ENCODE measurements at regions not wholly inside any gene's neighbourhood (a gene's known extent, or its start where the extent isn't known, plus 50 kb on each side); places are given as distances from the start of the nearest gene placed in this dataset.
"Not testable (repeated sequence)": the region's sequence is repeated elsewhere in the genome, so short reads cannot be mapped to it uniquely, and the experiment has no call there.

- DNase-seq (ENCODE audit: low read depth in 2 of 2) = no peak
Observed at GRCh38 chr14:101246894-101247841, 314.1 kb upstream of the DIO3 start.

- DNase-seq (ENCODE audit: low read depth in 2 of 2) = no peak
Observed at GRCh38 chr14:101247842-101248725, 313.2 kb upstream of the DIO3 start.

GRCh38 chr14:101248840-101249675 is 312.2 kb upstream of the DIO3 start:
- no peak for DNase-seq (ENCODE audit: low read depth in 2 of 2)

- no peak for DNase-seq (ENCODE audit: low read depth in 2 of 2)
Observed at GRCh38 chr14:101249676-101250036, 311.6 kb upstream of the DIO3 start.

- DNase-seq (ENCODE audit: low read depth in 2 of 2) = no peak
Observed at GRCh38 chr14:101250336-101250947, 310.9 kb upstream of the DIO3 start.

- DNase-seq (ENCODE audit: low read depth in 2 of 2) = no peak
Observed at GRCh38 chr14:101250948-101251811, 310.1 kb upstream of the DIO3 start.

- DNase-seq (ENCODE audit: low read depth in 2 of 2) = no peak
Observed at GRCh38 chr14:101251812-101252442, 309.4 kb upstream of the DIO3 start.

GRCh38 chr14:101252443-101253214 is 308.7 kb upstream of the DIO3 start:
- no peak for DNase-seq (ENCODE audit: low read depth in 2 of 2)

- no peak for DNase-seq (ENCODE audit: low read depth in 2 of 2)
Observed at GRCh38 chr14:101253948-101254347, 307.3 kb upstream of the DIO3 start.

GRCh38 chr14:101254805-101255764 is 306.2 kb upstream of the DIO3 start:
- no peak for DNase-seq (ENCODE audit: low read depth in 2 of 2)

GRCh38 chr14:101255765-101256125 is 305.6 kb upstream of the DIO3 start:
- DNase-seq (ENCODE audit: low read depth in 2 of 2) = no peak

- DNase-seq (ENCODE audit: low read depth in 2 of 2) = no peak
Observed at GRCh38 chr14:101256266-101256665, 305.0 kb upstream of the DIO3 start.

GRCh38 chr14:101257551-101257950 is 303.7 kb upstream of the DIO3 start:
- DNase-seq (ENCODE audit: low read depth in 2 of 2) = no peak

GRCh38 chr14:101259748-101260147 is 301.5 kb upstream of the DIO3 start:
- DNase-seq (ENCODE audit: low read depth in 2 of 2) = no peak

- not testable (repeated sequence) for DNase-seq (ENCODE audit: low read depth in 2 of 2)
Observed at GRCh38 chr14:101266441-101266840, 294.9 kb upstream of the DIO3 start.

- DNase-seq (ENCODE audit: low read depth in 2 of 2) = no peak
Observed at GRCh38 chr14:101273091-101273490, 288.2 kb upstream of the DIO3 start.

- no peak for DNase-seq (ENCODE audit: low read depth in 2 of 2)
Observed at GRCh38 chr14:101276309-101277091, 284.8 kb upstream of the DIO3 start.
